B cell (primary cell): ENCODE measurements at regions not wholly inside any gene's neighbourhood (a gene's known extent, or its start where the extent isn't known, plus 50 kb on each side); places are given as distances from the start of the nearest gene placed in this dataset.

Experiments used
- ATAC-seq: fragments of 200-7000 bp; cut with Tn5 transposase; one replicate; pipeline ENCODE4 v1.10.0; 2021; ENCODE audit warnings: low read depth, mild to moderate bottlenecking, moderate number of reproducible peaks, moderate library complexity
- CTCF ChIA-PET: fragments of 350-600 bp; sonication (Branson Sonifier 250); formaldehyde crosslinking; loops from one replicate; lab custom pipeline; 2021; ENCODE audit warnings: antibody characterized with exemption, inconsistent platforms; lab: Charles Lee
- POLR2A ChIA-PET: fragments of 350-600 bp; sonication (Branson Sonifier 250); formaldehyde crosslinking; loops from one replicate; lab custom pipeline; 2021; ENCODE audit warnings: antibody characterized with exemption; lab: Charles Lee
- DNase-seq: peaks from one replicate; pipeline ENCODE4 v3.0.0; 2013
- H2AFZ ChIP-seq: 2 replicates; pipeline ENCODE4 v1.6.1; 2012; ENCODE audit warnings: mild to moderate bottlenecking, low read depth, low read length; ENCODE audit not compliant: insufficient read depth, poor library complexity, severe bottlenecking
- H3K27ac ChIP-seq, 2 donors: 1 replicate in 1 of 2; 2 replicates in 1 of 2; pipeline ENCODE4 v1.5.1; 2012 to 2013; ENCODE audit warnings: low read length in 2 of 2, mild to moderate bottlenecking in 2 of 2, moderate library complexity in 1 of 2
- H3K27me3 ChIP-seq, 4 experiments: fragments of 200-600 bp in 1 of 4; sonication (generic) in 1 of 4; replicated peaks in 1 of 4; 1 replicate in 2 of 4; 2 replicates in 2 of 4; pipeline versions ENCODE4 v1.6.1 to v1.7.0; 2013 to 2016; ENCODE audit warnings: low read length in 3 of 4, mild to moderate bottlenecking in 2 of 4, mixed read lengths in 1 of 4, moderate library complexity in 1 of 4; ENCODE audit not compliant: insufficient read depth in 4 of 4, control insufficient read depth in 3 of 4; ENCODE audit errors: control extremely low read depth in 1 of 4
- H3K36me3 ChIP-seq, 2 experiments: replicated peaks in 1 of 2; 1 replicate in 1 of 2; 2 replicates in 1 of 2; pipeline versions ENCODE4 v1.6.1 to v1.7.1; 2013; ENCODE audit warnings: low read length in 1 of 2; ENCODE audit not compliant: insufficient read depth in 2 of 2, control insufficient read depth in 1 of 2; ENCODE audit errors: control extremely low read depth in 1 of 2, extremely low read depth in 1 of 2
- H3K4me1 ChIP-seq, 2 donors: fragments of 200-600 bp in 1 of 2; sonication (generic) in 1 of 2; 1 replicate in 1 of 2; 2 replicates in 1 of 2; pipeline versions ENCODE4 v1.5.1 to v1.6.1; 2013 to 2017; ENCODE audit warnings: low read length in 2 of 2; ENCODE audit not compliant: control insufficient read depth in 2 of 2, insufficient read depth in 2 of 2
- H3K4me2 ChIP-seq: replicated peaks from 2 replicates; pipeline ENCODE3; 2012; ENCODE audit warnings: mild to moderate bottlenecking, low read depth, low read length; ENCODE audit not compliant: poor library complexity, severe bottlenecking
- H3K4me3 ChIP-seq, 5 experiments: fragments of 200-600 bp in 1 of 5; sonication (generic) in 1 of 5; 1 replicate in 3 of 5; 2 replicates in 2 of 5; pipeline versions ENCODE4 v1.5.1 to v1.7.0; 2011 to 2016; ENCODE audit warnings: low read length in 4 of 5, mild to moderate bottlenecking in 4 of 5, low read depth in 2 of 5, control low read depth in 1 of 5, moderate library complexity in 1 of 5; ENCODE audit not compliant: insufficient read depth in 1 of 5; ENCODE audit errors: control extremely low read depth in 1 of 5, extremely low read depth in 1 of 5
- H3K79me2 ChIP-seq: fragments of 200-600 bp; sonication (generic); one replicate; pipeline ENCODE4 v1.6.0; 2016; ENCODE audit warnings: low read length; ENCODE audit not compliant: control insufficient read depth, insufficient read depth
- H3K9ac ChIP-seq: fragments of 200-600 bp; sonication (generic); 2 replicates; pipeline ENCODE4 v1.6.1; 2017; ENCODE audit warnings: mild to moderate bottlenecking, low read length, moderate library complexity
- H3K9me3 ChIP-seq, 3 donors: one replicate each; pipeline versions ENCODE4 v1.6.1 to v1.7.1; 2013; ENCODE audit warnings: low read length in 2 of 3; ENCODE audit not compliant: control insufficient read depth in 2 of 3, insufficient read depth in 1 of 3; ENCODE audit errors: control extremely low read depth in 1 of 3
- H4K20me1 ChIP-seq: 2 replicates; pipeline ENCODE4 v1.6.0; 2012; ENCODE audit warnings: mild to moderate bottlenecking, low read length; ENCODE audit not compliant: insufficient read depth, control insufficient read depth, poor library complexity, severe bottlenecking
- H3K27ac Mint-ChIP-seq: one replicate; pipeline ENCODE4 v1.8.0; 2021; ENCODE audit warnings: mixed read lengths
- H3K27me3 Mint-ChIP-seq: one replicate; pipeline ENCODE4 v1.8.0; 2021; ENCODE audit warnings: mixed read lengths
- H3K4me1 Mint-ChIP-seq: one replicate; pipeline ENCODE4 v1.8.0; 2021; ENCODE audit warnings: mixed read lengths
- H3K4me3 Mint-ChIP-seq: one replicate; pipeline ENCODE4 v1.8.0; 2021; ENCODE audit warnings: mixed read lengths
- H3K9me3 Mint-ChIP-seq: one replicate; pipeline ENCODE4 v1.8.0; 2022; ENCODE audit warnings: mixed read lengths; ENCODE audit not compliant: insufficient read depth
- EZH2 ChIP-seq: IDR thresholded peaks from 2 replicates; pipeline ENCODE4 v1.6.1; 2012; ENCODE audit warnings: borderline replicate concordance, low read depth, mild to moderate bottlenecking, moderate library complexity, low read length; ENCODE audit not compliant: insufficient read depth, poor library complexity, severe bottlenecking
- WGBS: methylation state at CpG from one replicate; pipeline ENCODE4 v1.1.5; 2013; ENCODE audit warnings: missing lambda C conversion rate; ENCODE audit not compliant: insufficient coverage; 5-methylcytosine and 5-hydroxymethylcytosine counted together
- intact Hi-C: fragments of 100-400 bp; cut with micrococcal nuclease; formaldehyde crosslinking; loops from one replicate; pipeline ENCODE4 v1.10.0; 2022
- TF ChIP-seq, protein P1 (sequence below): fragments of 200-600 bp; IDR thresholded peaks from one replicate; pipeline ENCODE4 v1.8.0; 2022; ENCODE audit warnings: antibody characterized with exemption, mild to moderate bottlenecking

DNA sequence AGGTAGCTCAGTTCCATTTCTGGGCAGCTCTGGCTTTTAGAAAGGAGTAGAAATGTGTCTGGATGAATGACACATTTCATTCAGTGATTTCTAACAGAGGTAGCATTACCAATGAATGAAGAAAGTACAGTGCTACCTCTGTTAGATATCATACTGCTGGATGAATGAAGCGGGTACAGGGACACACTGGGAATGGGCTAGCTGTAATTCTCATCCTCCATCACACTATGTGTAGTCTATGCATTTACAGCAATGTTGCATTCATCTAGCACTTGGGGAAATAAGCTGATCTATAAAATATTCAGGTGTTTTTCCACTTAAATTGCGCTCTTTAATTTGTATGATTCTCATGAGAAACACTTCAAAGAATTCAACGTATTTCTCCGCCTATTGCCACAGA, 158.3 kb upstream of the IRX5 start:
- H3K4me1 Mint-ChIP-seq: no peaks in the 10 kb centered on the region

DNA sequence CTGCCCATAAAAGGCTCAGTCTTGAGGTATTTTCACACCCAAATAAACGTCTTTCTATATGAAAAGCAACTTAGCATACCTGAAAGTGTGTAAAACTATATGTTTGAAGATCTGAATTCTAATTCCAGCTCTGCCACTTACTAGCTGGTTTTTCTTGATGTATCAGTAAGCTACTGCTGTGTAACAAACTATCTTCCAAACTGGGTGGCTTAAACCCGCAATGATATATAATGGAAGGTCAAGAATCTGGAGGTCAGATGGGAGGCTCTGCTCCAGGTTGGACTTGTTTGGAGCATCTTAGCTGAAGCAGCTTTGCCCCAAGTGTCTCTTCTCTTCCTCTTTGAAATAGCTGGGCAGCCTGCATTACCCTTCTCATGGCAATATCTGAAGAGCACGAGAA, 164.3 kb upstream of the IRX5 start:
- 77% methylated on average over 2 of the region's 3 CpGs for WGBS
- H3K9me3 Mint-ChIP-seq: no peaks in the 10 kb centered on the region
- ChIA-PET POLR2A (no interaction called here), CTCF (no interaction called here)
- H3K4me3 Mint-ChIP-seq: no peak overlapping the region
- H3K27me3 Mint-ChIP-seq: no peaks in the 10 kb centered on the region
- Histone ChIP-seq H3K27ac (no peak overlapping the region), H3K27me3 (no peaks in the 10 kb centered on the region), H3K36me3 (no peaks in the 10 kb centered on the region), H3K4me2 (no peak overlapping the region), H2AFZ (no peak overlapping the region), H3K4me3 (no peak overlapping the region), H3K79me2 (no peaks in the 10 kb centered on the region), H3K4me1 (no peaks in the 10 kb centered on the region), H3K9me3 (no peaks in the 10 kb centered on the region), H4K20me1 (no peaks in the 10 kb centered on the region), H3K9ac (no peak overlapping the region)
- DNase-seq: no peak
- intact Hi-C loops: no loop called here
- no peak for ATAC-seq
- TF ChIP-seq EZH2: no peak
- TF ChIP-seq, protein P1, sequence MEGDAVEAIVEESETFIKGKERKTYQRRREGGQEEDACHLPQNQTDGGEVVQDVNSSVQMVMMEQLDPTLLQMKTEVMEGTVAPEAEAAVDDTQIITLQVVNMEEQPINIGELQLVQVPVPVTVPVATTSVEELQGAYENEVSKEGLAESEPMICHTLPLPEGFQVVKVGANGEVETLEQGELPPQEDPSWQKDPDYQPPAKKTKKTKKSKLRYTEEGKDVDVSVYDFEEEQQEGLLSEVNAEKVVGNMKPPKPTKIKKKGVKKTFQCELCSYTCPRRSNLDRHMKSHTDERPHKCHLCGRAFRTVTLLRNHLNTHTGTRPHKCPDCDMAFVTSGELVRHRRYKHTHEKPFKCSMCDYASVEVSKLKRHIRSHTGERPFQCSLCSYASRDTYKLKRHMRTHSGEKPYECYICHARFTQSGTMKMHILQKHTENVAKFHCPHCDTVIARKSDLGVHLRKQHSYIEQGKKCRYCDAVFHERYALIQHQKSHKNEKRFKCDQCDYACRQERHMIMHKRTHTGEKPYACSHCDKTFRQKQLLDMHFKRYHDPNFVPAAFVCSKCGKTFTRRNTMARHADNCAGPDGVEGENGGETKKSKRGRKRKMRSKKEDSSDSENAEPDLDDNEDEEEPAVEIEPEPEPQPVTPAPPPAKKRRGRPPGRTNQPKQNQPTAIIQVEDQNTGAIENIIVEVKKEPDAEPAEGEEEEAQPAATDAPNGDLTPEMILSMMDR: no peak
- H3K4me1 Mint-ChIP-seq: no peaks in the 10 kb centered on the region
- no peak overlapping the region for H3K27ac Mint-ChIP-seq

More for the DNA sequence above, 158.3 kb upstream of the IRX5 start:
- ChIA-PET CTCF (no interaction called here), POLR2A (no interaction called here)
- Mint-ChIP-seq H3K4me3 (no peak overlapping the region), H3K27me3 (peaks cover 7% of the 10 kb centered on the region), H3K27ac (no peak overlapping the region), H3K9me3 (no peaks in the 10 kb centered on the region)
- Histone ChIP-seq H3K4me3 (no peak overlapping the region), H3K79me2 (no peaks in the 10 kb centered on the region), H3K27ac (no peak overlapping the region), H3K27me3 (no peaks in the 10 kb centered on the region), H3K4me1 (no peaks in the 10 kb centered on the region), H3K9ac (no peak overlapping the region), H2AFZ (no peak overlapping the region), H4K20me1 (no peaks in the 10 kb centered on the region), H3K4me2 (no peak overlapping the region), H3K9me3 (peaks cover 0 to 3% (median 0%) of the 10 kb centered on the region in 3 donors), H3K36me3 (no peaks in the 10 kb centered on the region)
- no CpG with 5 or more reads among the region's 4 CpGs for WGBS
- ATAC-seq (no peak), DNase-seq (no peak)
- intact Hi-C loops: no loop called here
- TF ChIP-seq EZH2: no peak
- TF ChIP-seq, protein P1: no peak
